ENCODE measurements at regions not wholly inside any gene's neighbourhood (a gene's known extent, or its start where the extent isn't known, plus 50 kb on each side); places are given as distances from the start of the nearest gene placed in this dataset.

DNA sequence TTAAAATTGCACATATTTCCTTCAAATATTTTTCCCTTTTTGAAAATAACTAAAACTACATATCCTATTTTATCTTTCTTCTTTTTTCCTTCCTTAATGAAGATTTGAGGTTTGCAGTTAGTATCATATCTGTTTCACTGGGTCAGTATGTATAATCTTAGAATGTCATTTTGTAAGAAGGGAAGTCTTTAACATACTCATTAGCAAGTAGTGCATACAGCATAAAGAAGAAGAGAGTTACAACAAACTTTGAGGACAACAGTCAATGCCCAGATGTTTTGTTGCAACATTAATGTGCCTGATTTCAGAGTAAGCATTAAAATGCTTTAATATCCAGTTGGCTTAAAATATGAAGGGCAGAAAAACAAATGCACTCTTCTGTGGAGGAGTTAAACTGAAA is 176.9 kb upstream of the FBXO33 start:
- TF ChIP-seq CTCF (IDR thresholded peaks at IDR 0.05) (no peak), CHD2 (IDR thresholded peaks at IDR 0.05; ENCODE audit: low read length, partially characterized antibody) (no peak), ELK1 (IDR thresholded peaks at IDR 0.05; ENCODE audit: low read depth, low read length) (no peak), KDM1A (IDR thresholded peaks at IDR 0.05; ENCODE audit: low read depth) (no peak), POLR2A (IDR thresholded peaks at IDR 0.05; ENCODE audit: low read length) (no peak), RCOR1 (IDR thresholded peaks at IDR 0.05; ENCODE audit: low read depth, low read length) (no peak)
- TF ChIP-seq, protein P1, sequence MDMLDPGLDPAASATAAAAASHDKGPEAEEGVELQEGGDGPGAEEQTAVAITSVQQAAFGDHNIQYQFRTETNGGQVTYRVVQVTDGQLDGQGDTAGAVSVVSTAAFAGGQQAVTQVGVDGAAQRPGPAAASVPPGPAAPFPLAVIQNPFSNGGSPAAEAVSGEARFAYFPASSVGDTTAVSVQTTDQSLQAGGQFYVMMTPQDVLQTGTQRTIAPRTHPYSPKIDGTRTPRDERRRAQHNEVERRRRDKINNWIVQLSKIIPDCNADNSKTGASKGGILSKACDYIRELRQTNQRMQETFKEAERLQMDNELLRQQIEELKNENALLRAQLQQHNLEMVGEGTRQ (IDR thresholded peaks at IDR 0.05), result no peak

All from A549 (cell line).